GM12878 (cell line): ENCODE measurements at regions not wholly inside any gene's neighbourhood (a gene's known extent, or its start where the extent isn't known, plus 50 kb on each side); places are given as distances from the start of the nearest gene placed in this dataset.

Source experiments
- ATAC-seq: fragments of 200-7000 bp; cut with Tn5 transposase; 3 replicates; pipeline ENCODE4 v1.9.1; 2020; ENCODE audit warnings: mild to moderate bottlenecking, moderate library complexity
- BruUV-seq: library from RNA; stranded (reverse); fragments of 400-500 nt; replicated peaks from 2 replicates; lab custom pipeline; 2021; lab: Mats Ljungman, UMichigan
- CTCF ChIA-PET: fragments of 300-600 bp; sonication (Branson Sonifier 250); formaldehyde crosslinking; extraction: SDS; loops from one replicate; lab custom pipeline; 2021; ENCODE audit warnings: inconsistent platforms; lab: Yijun Ruan, JAX
- POLR2A ChIA-PET: fragments of 350-600 bp; formaldehyde crosslinking; extraction: SDS; loops from one replicate; lab custom pipeline; 2021; ENCODE audit warnings: inconsistent platforms; lab: Charles Lee
- RAD21 ChIA-PET: fragments of 300-600 bp; sonication (Branson Sonifier 250); formaldehyde crosslinking; loops from one replicate; lab custom pipeline; 2023; ENCODE audit warnings: antibody characterized with exemption; ENCODE audit not compliant: unreplicated experiment; lab: Charles Lee
- SMC1A ChIA-PET: fragments of 300-600 bp; sonication (Branson Sonifier 250); formaldehyde crosslinking; loops from one replicate; lab custom pipeline; 2023; ENCODE audit not compliant: unreplicated experiment, uncharacterized antibody; lab: Charles Lee
- DNase-seq: peaks from one replicate; pipeline ENCODE4 v3.0.0-alpha.2; 2011; ENCODE audit warnings: low read depth, low spot score
- FAIRE-seq: peaks from 3 replicates; lab custom pipeline; 2011; peaks lifted over from hg19 to GRCh38; lab: Jason Lieb, UNC
- H2AFZ ChIP-seq: 2 replicates; pipeline ENCODE4 v1.6.0; 2011; ENCODE audit warnings: low read depth, low read length, control low read depth; ENCODE audit not compliant: control insufficient read depth
- H3K27ac ChIP-seq: 2 replicates; pipeline ENCODE4 v1.5.1; 2011; ENCODE audit warnings: control low read depth; ENCODE audit not compliant: control insufficient read depth, insufficient read depth
- H3K27me3 ChIP-seq, 2 experiments: replicated peaks in 1 of 2; 2 replicates each; pipeline versions ENCODE4 v1.6.0 to v1.6.1; 2011; ENCODE audit warnings: low read length in 1 of 2; ENCODE audit not compliant: control insufficient read depth in 2 of 2, insufficient read depth in 2 of 2
- H3K36me3 ChIP-seq, 2 experiments: 2 replicates each; pipeline ENCODE4 v1.5.1; 2011; ENCODE audit warnings: low read length in 1 of 2; ENCODE audit not compliant: control insufficient read depth in 2 of 2, insufficient read depth in 2 of 2
- H3K4me1 ChIP-seq: 2 replicates; pipeline ENCODE4 v1.6.1; 2011; ENCODE audit warnings: mild to moderate bottlenecking, low read length, moderate library complexity, mixed read lengths; ENCODE audit not compliant: control insufficient read depth, insufficient read depth
- H3K4me2 ChIP-seq: 2 replicates; pipeline ENCODE4 v1.6.0; 2011; ENCODE audit warnings: control low read depth; ENCODE audit not compliant: control insufficient read depth, insufficient read depth
- H3K4me3 ChIP-seq: fragments of 200-600 bp; sonication (generic); 2 replicates; pipeline ENCODE4 v1.5.1; 2016
- H3K79me2 ChIP-seq: 2 replicates; pipeline ENCODE4 v1.6.0; 2011; ENCODE audit warnings: low read length; ENCODE audit not compliant: control insufficient read depth, insufficient read depth
- H3K9ac ChIP-seq: 2 replicates; pipeline ENCODE4 v1.8.0; 2011; ENCODE audit warnings: low read length, control low read depth, mixed read lengths; ENCODE audit not compliant: control insufficient read depth, insufficient read depth
- H3K9me3 ChIP-seq: replicated peaks from 3 replicates; pipeline ENCODE4 v1.5.1; 2011; ENCODE audit warnings: mild to moderate bottlenecking, low read length; ENCODE audit not compliant: control insufficient read depth, insufficient read depth
- H4K20me1 ChIP-seq: 2 replicates; pipeline ENCODE4 v1.6.0; 2011; ENCODE audit not compliant: control insufficient read depth, insufficient read depth
- CREM ChIP-seq: IDR thresholded peaks from 2 replicates; pipeline ENCODE4 v1.6.1; 2014; ENCODE audit warnings: antibody characterized with exemption, low read depth
- NR2C2 ChIP-seq: IDR thresholded peaks from 2 replicates; pipeline ENCODE4 v1.6.1; 2011; ENCODE audit warnings: borderline replicate concordance, low read depth; ENCODE audit not compliant: control insufficient read depth, insufficient read length
- ZNF274 ChIP-seq: IDR thresholded peaks from one replicate; pipeline ENCODE4 v1.8.0; 2011; ENCODE audit not compliant: insufficient read length, insufficient read depth
- WGBS: methylation state at CpG from one replicate; pipeline ENCODE4 v1.1.6; 2016; ENCODE audit warnings: low lambda C conversion rate; ENCODE audit not compliant: insufficient replicate concordance, insufficient coverage; ENCODE audit errors: missing lambda C conversion rate; 5-methylcytosine and 5-hydroxymethylcytosine counted together
- in situ Hi-C: fragments of 300-500 bp; cut with MboI; formaldehyde crosslinking; loops from 9 replicates; pipeline ENCODE4 v1.14.3; 2018; ENCODE audit warnings: mixed read lengths
- intact Hi-C: fragments of 100-400 bp; cut with micrococcal nuclease; formaldehyde crosslinking; loops from one replicate; pipeline ENCODE4 v1.14.2; 2022; ENCODE audit not compliant: unreplicated experiment
- TF ChIP-seq, protein P1 (sequence below): fragments of 450-650 bp; formaldehyde crosslinking; IDR thresholded peaks from 2 replicates; pipeline ENCODE4 v1.4.0; 2020; ENCODE audit warnings: mild to moderate bottlenecking, moderate library complexity

- Histone ChIP-seq H3K4me2 (no peak overlapping the region), H3K27ac (no peak overlapping the region), H4K20me1 (no peaks in the 10 kb centered on the region), H3K36me3 (no peaks in the 10 kb centered on the region), H3K4me3 (no peak overlapping the region), H3K9me3 (no peaks in the 10 kb centered on the region), H3K4me1 (no peaks in the 10 kb centered on the region), H3K9ac (no peak overlapping the region), H3K79me2 (no peaks in the 10 kb centered on the region), H3K27me3 (no peaks in the 10 kb centered on the region; a peak in 1 of 4 replicates), H2AFZ (no peak overlapping the region)
- no peak for FAIRE-seq
- CTCF ChIA-PET = no interaction called here
- RAD21 ChIA-PET = interaction anchor here (1.5 kb wide), 1 partner anchor 166 kb away, joined by 3 read pairs; no protein-coding TSS in a partner anchor
- no peak for ATAC-seq
- intact Hi-C loops = no loop called here
- SMC1A ChIA-PET = interaction anchor here (0.9 to 3.8 kb wide), 4 partner anchors 11 to 243 kb away, joined by 3 to 30 read pairs (median 4); no protein-coding TSS in a partner anchor
- no peak for TF ChIP-seq NR2C2
- TF ChIP-seq, protein P1, sequence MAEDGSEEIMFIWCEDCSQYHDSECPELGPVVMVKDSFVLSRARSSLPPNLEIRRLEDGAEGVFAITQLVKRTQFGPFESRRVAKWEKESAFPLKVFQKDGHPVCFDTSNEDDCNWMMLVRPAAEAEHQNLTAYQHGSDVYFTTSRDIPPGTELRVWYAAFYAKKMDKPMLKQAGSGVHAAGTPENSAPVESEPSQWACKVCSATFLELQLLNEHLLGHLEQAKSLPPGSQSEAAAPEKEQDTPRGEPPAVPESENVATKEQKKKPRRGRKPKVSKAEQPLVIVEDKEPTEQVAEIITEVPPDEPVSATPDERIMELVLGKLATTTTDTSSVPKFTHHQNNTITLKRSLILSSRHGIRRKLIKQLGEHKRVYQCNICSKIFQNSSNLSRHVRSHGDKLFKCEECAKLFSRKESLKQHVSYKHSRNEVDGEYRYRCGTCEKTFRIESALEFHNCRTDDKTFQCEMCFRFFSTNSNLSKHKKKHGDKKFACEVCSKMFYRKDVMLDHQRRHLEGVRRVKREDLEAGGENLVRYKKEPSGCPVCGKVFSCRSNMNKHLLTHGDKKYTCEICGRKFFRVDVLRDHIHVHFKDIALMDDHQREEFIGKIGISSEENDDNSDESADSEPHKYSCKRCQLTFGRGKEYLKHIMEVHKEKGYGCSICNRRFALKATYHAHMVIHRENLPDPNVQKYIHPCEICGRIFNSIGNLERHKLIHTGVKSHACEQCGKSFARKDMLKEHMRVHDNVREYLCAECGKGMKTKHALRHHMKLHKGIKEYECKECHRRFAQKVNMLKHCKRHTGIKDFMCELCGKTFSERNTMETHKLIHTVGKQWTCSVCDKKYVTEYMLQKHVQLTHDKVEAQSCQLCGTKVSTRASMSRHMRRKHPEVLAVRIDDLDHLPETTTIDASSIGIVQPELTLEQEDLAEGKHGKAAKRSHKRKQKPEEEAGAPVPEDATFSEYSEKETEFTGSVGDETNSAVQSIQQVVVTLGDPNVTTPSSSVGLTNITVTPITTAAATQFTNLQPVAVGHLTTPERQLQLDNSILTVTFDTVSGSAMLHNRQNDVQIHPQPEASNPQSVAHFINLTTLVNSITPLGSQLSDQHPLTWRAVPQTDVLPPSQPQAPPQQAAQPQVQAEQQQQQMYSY (CRISPR knock-in tag) = no peak
- TF ChIP-seq CREM = no peak
- TF ChIP-seq ZNF274 = no peak
- BruUV-seq = no TSS peak
- 57% methylated on average over 8 of the region's 8 CpGs for WGBS
- in situ Hi-C loops = loop anchor here (10.0 kb wide), 1 partner anchor 56 kb away; no protein-coding TSS in a partner anchor
- POLR2A ChIA-PET = interaction anchor here (0.9 kb wide), 1 partner anchor 38 kb away, joined by 3 read pairs; no protein-coding TSS in a partner anchor
- DNase-seq = no peak
Observed at GRCh38 chr9:38331141-38331540, 61.4 kb upstream of the ALDH1B1 start.
